ENCODE measurements at regions not wholly inside any gene's neighbourhood (a gene's known extent, or its start where the extent isn't known, plus 50 kb on each side); places are given as distances from the start of the nearest gene placed in this dataset.

DNA sequence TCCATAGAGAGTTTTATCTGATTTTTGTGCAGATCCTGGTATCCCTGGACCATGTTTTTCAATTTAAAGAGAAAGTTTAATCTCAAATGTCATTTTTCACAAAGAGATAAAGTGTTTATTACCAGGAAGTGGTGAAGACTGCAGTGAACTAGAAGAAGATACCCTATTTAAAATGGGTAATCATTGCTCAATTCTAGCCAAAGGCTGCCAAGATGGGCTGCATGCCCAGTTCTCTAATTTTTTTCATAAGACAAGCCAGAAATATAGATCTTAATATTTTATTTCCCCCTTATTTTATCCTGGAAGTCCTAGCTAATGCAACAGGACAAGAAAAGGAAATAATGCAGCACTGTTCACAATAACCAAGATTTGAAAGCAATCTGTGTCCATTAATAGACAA is 343.5 kb downstream of the PCNX1 start:
- TF ChIP-seq, protein P1, sequence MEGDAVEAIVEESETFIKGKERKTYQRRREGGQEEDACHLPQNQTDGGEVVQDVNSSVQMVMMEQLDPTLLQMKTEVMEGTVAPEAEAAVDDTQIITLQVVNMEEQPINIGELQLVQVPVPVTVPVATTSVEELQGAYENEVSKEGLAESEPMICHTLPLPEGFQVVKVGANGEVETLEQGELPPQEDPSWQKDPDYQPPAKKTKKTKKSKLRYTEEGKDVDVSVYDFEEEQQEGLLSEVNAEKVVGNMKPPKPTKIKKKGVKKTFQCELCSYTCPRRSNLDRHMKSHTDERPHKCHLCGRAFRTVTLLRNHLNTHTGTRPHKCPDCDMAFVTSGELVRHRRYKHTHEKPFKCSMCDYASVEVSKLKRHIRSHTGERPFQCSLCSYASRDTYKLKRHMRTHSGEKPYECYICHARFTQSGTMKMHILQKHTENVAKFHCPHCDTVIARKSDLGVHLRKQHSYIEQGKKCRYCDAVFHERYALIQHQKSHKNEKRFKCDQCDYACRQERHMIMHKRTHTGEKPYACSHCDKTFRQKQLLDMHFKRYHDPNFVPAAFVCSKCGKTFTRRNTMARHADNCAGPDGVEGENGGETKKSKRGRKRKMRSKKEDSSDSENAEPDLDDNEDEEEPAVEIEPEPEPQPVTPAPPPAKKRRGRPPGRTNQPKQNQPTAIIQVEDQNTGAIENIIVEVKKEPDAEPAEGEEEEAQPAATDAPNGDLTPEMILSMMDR (IDR thresholded peaks at IDR 0.05): no peak
- TF ChIP-seq POLR2A (IDR thresholded peaks at IDR 0.05): no peak

Data from sigmoid colon (tissue), 3 donors.